PC-3 (cell line): ENCODE measurements at regions not wholly inside any gene's neighbourhood (a gene's known extent, or its start where the extent isn't known, plus 50 kb on each side); places are given as distances from the start of the nearest gene placed in this dataset.

Experiments
- ATAC-seq: fragments of 200-7000 bp; cut with Tn5 transposase; 2 replicates; pipeline ENCODE4 v1.9.1; 2020; ENCODE audit warnings: mild to moderate bottlenecking, moderate library complexity
- BruUV-seq: library from RNA; stranded (reverse); fragments of 400-500 nt; replicated peaks from 2 replicates; lab custom pipeline; 2021; lab: Mats Ljungman, UMichigan
- CTCF ChIA-PET: fragments of 300-600 bp; sonication (Branson Sonifier 250); formaldehyde crosslinking; loops from one replicate; lab custom pipeline; 2022; ENCODE audit warnings: antibody characterized with exemption; lab: Charles Lee
- POLR2A ChIA-PET: fragments of 300-600 bp; sonication (Branson Sonifier 250); formaldehyde crosslinking; loops from one replicate; lab custom pipeline; 2022; ENCODE audit warnings: antibody characterized with exemption; ENCODE audit not compliant: unreplicated experiment; lab: Charles Lee
- DNase-seq: peaks from one replicate; pipeline ENCODE4 v3.0.0-alpha.2; 2015
- H2AFZ ChIP-seq: fragments of 300-600 bp; sonication (generic); 2 replicates; pipeline ENCODE4 v1.6.0; 2016; ENCODE audit warnings: antibody characterized with exemption, low read length
- H3F3A ChIP-seq: fragments of 300-600 bp; sonication (generic); one replicate; pipeline ENCODE4 v1.6.0; 2017; ENCODE audit warnings: antibody characterized with exemption, low read length, control low read depth, mild to moderate bottlenecking; ENCODE audit not compliant: unreplicated experiment
- H3K27ac ChIP-seq: fragments of 300-600 bp; sonication (generic); 2 replicates; pipeline ENCODE4 v1.5.1; 2016; ENCODE audit warnings: mild to moderate bottlenecking, low read length
- H3K27me3 ChIP-seq: fragments of 300-600 bp; sonication (generic); 2 replicates; pipeline ENCODE4 v1.6.1; 2016; ENCODE audit warnings: low read length, mixed read lengths
- H3K36me3 ChIP-seq: fragments of 300-600 bp; sonication (generic); 2 replicates; pipeline ENCODE4 v1.6.1; 2016; ENCODE audit warnings: low read depth, mixed run types, low read length, mixed read lengths
- H3K4me1 ChIP-seq: fragments of 300-600 bp; sonication (generic); 2 replicates; pipeline ENCODE4 v1.5.1; 2016; ENCODE audit warnings: low read length; ENCODE audit not compliant: insufficient read depth
- H3K4me2 ChIP-seq: fragments of 300-600 bp; sonication (generic); 2 replicates; pipeline ENCODE4 v1.6.0; 2016; ENCODE audit warnings: low read length
- H3K4me3 ChIP-seq: fragments of 300-600 bp; sonication (generic); 2 replicates; pipeline ENCODE4 v1.5.1; 2016; ENCODE audit warnings: mild to moderate bottlenecking, low read length, mixed read lengths
- H3K79me2 ChIP-seq: fragments of 300-600 bp; sonication (generic); 2 replicates; pipeline ENCODE4 v1.6.1; 2017; ENCODE audit warnings: low read length, mixed read lengths
- H3K9ac ChIP-seq: fragments of 300-600 bp; sonication (generic); 2 replicates; pipeline ENCODE4 v1.6.0; 2016; ENCODE audit warnings: mild to moderate bottlenecking, low read length
- H3K9me2 ChIP-seq: fragments of 300-600 bp; sonication (generic); replicated peaks from 2 replicates; pipeline ENCODE4 v1.6.1; 2016; ENCODE audit warnings: mixed run types, low read length, mixed read lengths
- H3K9me3 ChIP-seq: fragments of 300-600 bp; sonication (generic); 2 replicates; pipeline ENCODE4 v1.6.1; 2016; ENCODE audit warnings: low read length, mixed read lengths
- H4K20me1 ChIP-seq: fragments of 300-600 bp; sonication (generic); 2 replicates; pipeline ENCODE4 v1.6.1; 2016; ENCODE audit warnings: low read length, mixed read lengths
- EZH2 ChIP-seq: fragments of 300-600 bp; sonication (generic); IDR thresholded peaks from one replicate; pipeline ENCODE4 v1.6.1; 2017; ENCODE audit warnings: antibody characterized with exemption, mild to moderate bottlenecking, low read length; ENCODE audit not compliant: unreplicated experiment
- EZH2phosphoT487 ChIP-seq: fragments of 300-600 bp; sonication (generic); IDR thresholded peaks from 2 replicates; pipeline ENCODE4 v1.6.1; 2018; ENCODE audit warnings: mild to moderate bottlenecking, antibody characterized with exemption, low read length, borderline replicate concordance
- intact Hi-C: fragments of 100-400 bp; cut with micrococcal nuclease; formaldehyde crosslinking; loops from 2 replicates; pipeline ENCODE4 v1.9.0; 2023
- TF ChIP-seq, protein P1 (sequence below): fragments of 300-600 bp; sonication (generic); conservative IDR thresholded peaks from 2 replicates; pipeline ENCODE4 v1.5.1; 2017; ENCODE audit warnings: antibody characterized with exemption, low read depth, mild to moderate bottlenecking, low read length

DNA sequence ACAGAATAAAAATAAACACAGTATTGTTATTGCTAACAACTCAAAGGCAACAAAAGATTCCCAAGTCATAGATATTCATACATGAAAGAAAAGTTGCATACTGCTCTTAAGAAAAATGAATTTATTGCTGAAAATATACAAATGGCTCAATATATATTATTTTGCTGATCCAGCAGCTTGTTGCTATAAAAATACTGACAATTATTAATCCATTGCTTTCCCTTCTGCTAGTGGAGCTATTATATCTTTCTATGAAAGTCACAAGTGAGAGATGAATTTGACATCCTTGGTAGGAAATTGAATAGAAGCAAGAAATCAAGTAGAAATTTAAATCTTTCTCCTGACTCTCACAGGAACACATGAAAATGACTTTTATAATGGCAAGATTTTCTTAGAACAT is 179.2 kb upstream of the MBNL1 start:
- Histone ChIP-seq H3K79me2 (no peaks in the 10 kb centered on the region), H3K4me2 (no peak overlapping the region), H3K27ac (no peak overlapping the region), H3F3A (no peaks in the 10 kb centered on the region), H3K4me3 (no peak overlapping the region), H3K9me3 (no peaks in the 10 kb centered on the region), H3K27me3 (no peaks in the 10 kb centered on the region), H4K20me1 (no peaks in the 10 kb centered on the region), H3K9ac (no peak overlapping the region), H3K4me1 (no peaks in the 10 kb centered on the region), H3K9me2 (no peaks in the 10 kb centered on the region), H2AFZ (no peak overlapping the region), H3K36me3 (no peaks in the 10 kb centered on the region)
- ATAC-seq (no peak), DNase-seq (no peak)
- intact Hi-C loops, result no loop called here
- POLR2A ChIA-PET, result no interaction called here
- TF ChIP-seq EZH2 (no peak), EZH2phosphoT487 (no peak)
- TF ChIP-seq, protein P1, sequence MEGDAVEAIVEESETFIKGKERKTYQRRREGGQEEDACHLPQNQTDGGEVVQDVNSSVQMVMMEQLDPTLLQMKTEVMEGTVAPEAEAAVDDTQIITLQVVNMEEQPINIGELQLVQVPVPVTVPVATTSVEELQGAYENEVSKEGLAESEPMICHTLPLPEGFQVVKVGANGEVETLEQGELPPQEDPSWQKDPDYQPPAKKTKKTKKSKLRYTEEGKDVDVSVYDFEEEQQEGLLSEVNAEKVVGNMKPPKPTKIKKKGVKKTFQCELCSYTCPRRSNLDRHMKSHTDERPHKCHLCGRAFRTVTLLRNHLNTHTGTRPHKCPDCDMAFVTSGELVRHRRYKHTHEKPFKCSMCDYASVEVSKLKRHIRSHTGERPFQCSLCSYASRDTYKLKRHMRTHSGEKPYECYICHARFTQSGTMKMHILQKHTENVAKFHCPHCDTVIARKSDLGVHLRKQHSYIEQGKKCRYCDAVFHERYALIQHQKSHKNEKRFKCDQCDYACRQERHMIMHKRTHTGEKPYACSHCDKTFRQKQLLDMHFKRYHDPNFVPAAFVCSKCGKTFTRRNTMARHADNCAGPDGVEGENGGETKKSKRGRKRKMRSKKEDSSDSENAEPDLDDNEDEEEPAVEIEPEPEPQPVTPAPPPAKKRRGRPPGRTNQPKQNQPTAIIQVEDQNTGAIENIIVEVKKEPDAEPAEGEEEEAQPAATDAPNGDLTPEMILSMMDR, result no peak
- no TSS peak for BruUV-seq
- CTCF ChIA-PET, result no interaction called here

DNA sequence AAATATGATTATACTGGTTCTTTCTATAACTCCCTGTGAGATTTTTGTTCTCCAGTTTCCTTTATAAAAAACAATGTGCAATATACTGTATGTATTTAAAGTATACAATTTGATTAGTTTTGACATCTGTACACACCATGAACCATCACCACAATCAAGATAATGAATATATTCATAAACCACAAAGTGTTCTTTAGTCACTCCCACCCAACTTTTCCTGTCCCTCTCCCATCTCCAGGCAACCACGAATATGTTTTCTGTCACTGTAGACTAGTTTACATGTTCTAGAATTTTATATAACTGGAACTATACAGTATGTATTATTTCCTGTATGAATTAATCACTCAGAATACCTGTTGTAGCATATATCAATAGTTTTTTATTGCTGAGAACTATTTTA is 177.0 kb upstream of the MBNL1 start:
- no peaks in the 10 kb centered on the region for H3K27me3 ChIP-seq
- H3K4me1 ChIP-seq, result no peaks in the 10 kb centered on the region
- no peaks in the 10 kb centered on the region for H3K9me2 ChIP-seq
- no TSS peak for BruUV-seq
- H3K4me2 ChIP-seq, result no peak overlapping the region
- no peak for DNase-seq
- no peak overlapping the region for H3K4me3 ChIP-seq
- no peak overlapping the region for H3K27ac ChIP-seq
- CTCF ChIA-PET, result no interaction called here
- H3K9me3 ChIP-seq, result no peaks in the 10 kb centered on the region
- intact Hi-C loops, result no loop called here
- POLR2A ChIA-PET, result no interaction called here
- no peaks in the 10 kb centered on the region for H3K36me3 ChIP-seq
- H3K9ac ChIP-seq, result no peak overlapping the region
- H3K79me2 ChIP-seq, result no peaks in the 10 kb centered on the region
- H2AFZ ChIP-seq, result no peak overlapping the region
- TF ChIP-seq EZH2 (no peak), EZH2phosphoT487 (no peak)
- TF ChIP-seq, protein P1, result no peak
- no peaks in the 10 kb centered on the region for H4K20me1 ChIP-seq
- no peaks in the 10 kb centered on the region for H3F3A ChIP-seq
- no peak for ATAC-seq

DNA sequence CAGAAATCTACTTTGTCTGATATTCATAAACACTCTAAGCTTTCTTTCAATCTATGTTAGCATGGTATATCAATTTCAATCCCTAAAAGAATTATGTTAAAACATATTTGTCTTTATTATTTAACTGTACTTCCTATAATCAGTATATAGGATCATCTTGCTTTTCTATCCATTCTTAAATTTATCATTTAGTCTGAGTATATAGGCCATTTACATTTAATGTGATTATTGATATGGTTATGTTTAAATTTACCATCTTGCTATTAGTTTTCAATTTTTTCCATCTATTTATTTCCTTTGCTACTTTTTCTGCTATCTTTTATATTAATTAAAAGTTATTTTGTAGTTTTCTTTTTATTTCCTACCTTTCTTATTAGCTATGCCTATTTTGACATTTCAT is 174.8 kb upstream of the MBNL1 start:
- intact Hi-C loops, result no loop called here
- TF ChIP-seq EZH2phosphoT487 (no peak), EZH2 (no peak)
- TF ChIP-seq, protein P1, result no peak
- Histone ChIP-seq H3K9ac (no peak overlapping the region), H3K79me2 (no peaks in the 10 kb centered on the region), H3K27me3 (no peaks in the 10 kb centered on the region), H3K27ac (no peak overlapping the region), H3K36me3 (no peaks in the 10 kb centered on the region), H3K9me3 (no peaks in the 10 kb centered on the region), H3K4me2 (no peak overlapping the region), H2AFZ (no peak overlapping the region), H3K4me3 (no peak overlapping the region), H3K9me2 (no peaks in the 10 kb centered on the region), H3K4me1 (no peaks in the 10 kb centered on the region), H3F3A (no peaks in the 10 kb centered on the region), H4K20me1 (no peaks in the 10 kb centered on the region)
- CTCF ChIA-PET, result no interaction called here
- POLR2A ChIA-PET, result no interaction called here
- BruUV-seq, result no TSS peak
- ATAC-seq, result no peak
- no peak for DNase-seq
